GM18499 (cell line): ENCODE measurements at regions not wholly inside any gene's neighbourhood (a gene's known extent, or its start where the extent isn't known, plus 50 kb on each side); places are given as distances from the start of the nearest gene placed in this dataset.

Experiments used
- ATAC-seq: cut with Tn5 transposase; IDR thresholded peaks from one replicate; pipeline ENCODE4 v1.9.1; 2021; ENCODE audit warnings: moderate number of reproducible peaks; ENCODE audit not compliant: insufficient read depth, unreplicated experiment

DNA sequence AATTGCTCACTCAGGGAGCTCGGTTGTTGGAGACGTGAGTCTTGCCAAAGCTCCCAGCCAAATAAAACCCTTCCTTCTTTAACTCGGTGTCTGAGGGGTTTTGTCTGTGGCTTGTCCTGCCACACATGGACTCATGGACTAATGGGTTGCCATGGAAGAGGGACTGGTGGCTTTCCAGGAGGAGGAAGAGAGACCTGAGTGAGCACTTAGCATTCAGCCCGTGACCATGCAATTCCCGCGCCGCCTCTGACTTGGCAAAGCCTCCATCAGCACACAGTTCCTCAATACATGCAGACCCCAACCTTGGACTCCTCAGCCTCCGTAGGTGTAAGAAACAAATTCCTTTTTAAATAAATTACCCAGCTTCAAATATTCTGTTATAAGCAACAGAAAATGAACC lies 57.3 kb upstream of the TMEM18 start:
- ATAC-seq, result no peak

DNA sequence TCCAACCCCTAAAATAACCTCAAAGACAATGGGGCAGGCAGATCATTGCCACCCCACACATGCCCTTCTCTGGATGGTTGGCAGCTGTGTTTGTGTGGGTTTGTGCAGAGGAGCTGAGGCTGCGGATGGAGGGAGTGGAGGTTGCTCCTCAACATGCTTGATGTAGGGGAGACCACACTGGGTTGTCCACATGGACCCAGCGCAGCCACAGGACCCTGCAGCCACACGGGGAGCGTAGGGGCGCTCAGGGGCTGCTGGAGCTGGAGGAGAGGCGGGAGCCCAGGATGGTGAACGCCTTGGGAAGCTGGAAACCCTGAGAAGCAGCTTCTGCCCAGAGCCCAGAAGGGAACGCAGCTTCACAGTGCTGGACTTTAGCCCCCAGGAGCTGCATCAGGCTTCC lies 56.3 kb upstream of the TMEM18 start:
- no peak for ATAC-seq

DNA sequence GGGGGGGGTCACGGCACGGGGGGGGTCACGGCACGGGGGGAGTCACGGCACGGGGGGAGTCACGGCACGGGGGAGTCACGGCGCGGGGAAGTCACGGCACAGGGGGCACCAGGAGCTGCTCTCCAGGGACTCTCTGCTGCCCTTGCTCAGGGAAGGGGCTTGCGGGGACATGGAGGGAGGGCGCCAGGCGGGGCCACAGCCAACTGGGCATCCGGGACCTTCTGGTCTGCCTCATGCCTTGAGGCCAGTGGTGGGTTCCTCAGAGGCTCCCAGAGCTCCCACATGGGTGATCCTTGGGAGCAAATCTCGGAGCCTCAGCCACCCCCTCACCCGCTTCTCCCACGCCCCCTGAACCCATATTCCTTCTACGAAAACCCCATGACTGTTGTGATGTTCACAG lies 55.8 kb upstream of the TMEM18 start:
- ATAC-seq, result no peak

- ATAC-seq, result no peak
These were observed 54.5 kb upstream of the TMEM18 start for GRCh38 chr2:731711-732110.

DNA sequence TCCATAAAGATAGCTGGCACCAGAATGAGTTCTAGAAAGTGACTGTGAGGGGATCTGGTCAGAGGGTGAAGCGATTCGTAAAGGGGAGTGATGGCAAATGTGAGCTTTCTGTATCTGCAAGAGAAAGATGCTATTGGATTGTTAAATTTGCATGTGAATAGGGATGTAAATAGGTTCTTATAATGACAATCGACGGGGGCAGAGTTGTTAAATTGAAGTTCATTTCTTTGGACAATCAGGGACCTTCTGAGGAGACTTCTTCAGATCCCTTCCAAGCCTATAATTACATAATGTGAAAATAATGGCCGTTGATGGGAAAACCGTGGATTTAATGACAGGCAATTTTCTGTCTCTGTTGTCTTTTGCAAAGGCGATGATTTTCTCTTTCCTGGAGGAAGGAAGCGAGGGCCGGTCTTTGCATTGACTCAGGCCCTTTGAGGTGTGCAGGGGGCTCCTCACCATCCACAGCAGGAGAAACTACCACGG lies 52.2 kb upstream of the TMEM18 start:
- ATAC-seq, result no peak

DNA sequence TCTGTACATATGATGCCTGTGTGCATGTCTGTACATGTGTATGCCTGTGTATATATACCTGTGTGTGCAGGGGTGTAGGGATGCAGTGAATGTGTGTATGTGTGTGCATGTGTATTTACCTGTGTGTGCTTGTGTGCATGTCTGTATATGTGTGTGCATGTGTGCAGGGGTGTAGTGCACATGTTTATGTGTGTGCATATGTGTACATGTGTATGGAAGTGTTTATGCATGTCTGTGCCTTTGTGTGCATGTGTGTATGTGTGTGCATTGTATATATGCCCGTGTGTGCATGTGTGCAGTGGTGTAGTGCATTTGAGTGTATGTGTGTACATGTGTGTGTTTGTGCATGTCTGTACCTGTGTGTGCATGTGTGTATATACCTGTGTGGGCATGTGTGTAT lies 51.0 kb upstream of the TMEM18 start:
- no peak for ATAC-seq

GRCh38 chr2:727071-727470 lies 49.9 kb upstream of the TMEM18 start:
- peak; percentile 54 for ATAC-seq
